Ureter (tissue), 1 donor: ENCODE measurements at regions not wholly inside any gene's neighbourhood (a gene's known extent, or its start where the extent isn't known, plus 50 kb on each side); places are given as distances from the start of the nearest gene placed in this dataset.
"Not testable (repeated sequence)": the region's sequence is repeated elsewhere in the genome, so short reads cannot be mapped to it uniquely, and the experiment has no call there.

Experiments
- DNase-seq: peaks from one replicate; pipeline ENCODE4 v3.0.0-alpha.2; 2020; ENCODE audit warnings: low spot score
- donor health status: DM: yes; HTN: yes; CAD: no.

- DNase-seq, result no peak
These were observed 90.1 kb downstream of the SREK1 start for GRCh38 chr5:66234241-66234640.

GRCh38 chr5:66238435-66238834 is 94.3 kb downstream of the SREK1 start:
- no peak for DNase-seq

GRCh38 chr5:66239034-66239433 is 94.9 kb downstream of the SREK1 start:
- DNase-seq, result no peak

GRCh38 chr5:66241136-66241825 is 97.2 kb downstream of the SREK1 start:
- DNase-seq, result no peak

- DNase-seq, result no peak
These were observed 98.1 kb downstream of the SREK1 start for GRCh38 chr5:66242050-66242715.

- no peak for DNase-seq
These were observed 102.5 kb downstream of the SREK1 start for GRCh38 chr5:66246608-66247007.

GRCh38 chr5:66247176-66247960 is 103.3 kb downstream of the SREK1 start:
- DNase-seq, result no peak

- DNase-seq, result no peak
These were observed 104.8 kb downstream of the SREK1 start for GRCh38 chr5:66248874-66249273.

GRCh38 chr5:66249920-66250319 is 105.8 kb downstream of the SREK1 start:
- DNase-seq, result no peak

GRCh38 chr5:66252849-66253248 is 108.7 kb downstream of the SREK1 start:
- DNase-seq, result no peak

- no peak for DNase-seq
These were observed 111.6 kb downstream of the SREK1 start for GRCh38 chr5:66255714-66256113.

GRCh38 chr5:66273121-66273520 is 129.0 kb downstream of the SREK1 start:
- no peak for DNase-seq

- no peak for DNase-seq
These were observed 132.9 kb downstream of the SREK1 start for GRCh38 chr5:66276986-66277385.

- DNase-seq, result no peak
These were observed 133.9 kb downstream of the SREK1 start for GRCh38 chr5:66277981-66278380.

- DNase-seq, result no peak
These were observed 137.2 kb downstream of the SREK1 start for GRCh38 chr5:66281294-66281693.

- DNase-seq, result no peak
These were observed 140.7 kb downstream of the SREK1 start for GRCh38 chr5:66284588-66285342.

- DNase-seq, result no peak
These were observed 141.3 kb downstream of the SREK1 start for GRCh38 chr5:66285343-66285922.

GRCh38 chr5:66291771-66292170 is 147.7 kb downstream of the SREK1 start:
- no peak for DNase-seq

GRCh38 chr5:66293851-66294250 is 149.8 kb downstream of the SREK1 start:
- not testable (repeated sequence) for DNase-seq

GRCh38 chr5:66299463-66299862 is 155.4 kb downstream of the SREK1 start:
- no peak for DNase-seq

GRCh38 chr5:66302344-66302743 is 158.2 kb downstream of the SREK1 start:
- no peak for DNase-seq
